ENCODE measurements at regions not wholly inside any gene's neighbourhood (a gene's known extent, or its start where the extent isn't known, plus 50 kb on each side); places are given as distances from the start of the nearest gene placed in this dataset.
"Not testable (repeated sequence)": the region's sequence is repeated elsewhere in the genome, so short reads cannot be mapped to it uniquely, and the experiment has no call there.

DNA sequence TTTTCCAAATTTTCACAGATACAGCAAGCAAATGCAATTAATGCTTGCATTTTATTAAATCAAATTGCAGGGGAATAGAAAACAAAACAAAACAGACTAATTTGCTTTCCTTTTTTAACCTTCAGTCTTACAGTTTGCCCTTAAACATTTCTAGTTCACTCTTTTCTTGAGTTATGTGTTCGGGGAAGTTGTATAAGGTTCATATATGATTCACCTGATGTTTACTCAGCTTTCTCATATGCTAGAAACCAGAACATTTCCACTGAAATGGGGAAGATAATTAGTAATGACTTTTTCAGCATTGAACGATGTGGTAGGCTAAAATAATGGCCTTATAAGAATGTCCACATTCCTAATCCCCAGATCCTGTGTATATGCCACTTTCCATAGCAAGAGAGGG, 176.2 kb upstream of the NBPF9 start:
- TF ChIP-seq, protein P1, sequence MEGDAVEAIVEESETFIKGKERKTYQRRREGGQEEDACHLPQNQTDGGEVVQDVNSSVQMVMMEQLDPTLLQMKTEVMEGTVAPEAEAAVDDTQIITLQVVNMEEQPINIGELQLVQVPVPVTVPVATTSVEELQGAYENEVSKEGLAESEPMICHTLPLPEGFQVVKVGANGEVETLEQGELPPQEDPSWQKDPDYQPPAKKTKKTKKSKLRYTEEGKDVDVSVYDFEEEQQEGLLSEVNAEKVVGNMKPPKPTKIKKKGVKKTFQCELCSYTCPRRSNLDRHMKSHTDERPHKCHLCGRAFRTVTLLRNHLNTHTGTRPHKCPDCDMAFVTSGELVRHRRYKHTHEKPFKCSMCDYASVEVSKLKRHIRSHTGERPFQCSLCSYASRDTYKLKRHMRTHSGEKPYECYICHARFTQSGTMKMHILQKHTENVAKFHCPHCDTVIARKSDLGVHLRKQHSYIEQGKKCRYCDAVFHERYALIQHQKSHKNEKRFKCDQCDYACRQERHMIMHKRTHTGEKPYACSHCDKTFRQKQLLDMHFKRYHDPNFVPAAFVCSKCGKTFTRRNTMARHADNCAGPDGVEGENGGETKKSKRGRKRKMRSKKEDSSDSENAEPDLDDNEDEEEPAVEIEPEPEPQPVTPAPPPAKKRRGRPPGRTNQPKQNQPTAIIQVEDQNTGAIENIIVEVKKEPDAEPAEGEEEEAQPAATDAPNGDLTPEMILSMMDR (IDR thresholded peaks at IDR 0.05), result not testable (repeated sequence)
- not testable (repeated sequence) for TF ChIP-seq POLR2A (IDR thresholded peaks at IDR 0.05)

Data from Peyer's patch (tissue), 4 donors.